Esophagus muscularis mucosa (tissue), 4 donors: ENCODE measurements at regions not wholly inside any gene's neighbourhood (a gene's known extent, or its start where the extent isn't known, plus 50 kb on each side); places are given as distances from the start of the nearest gene placed in this dataset.

Experiments used
- EP300 ChIP-seq: sonication (generic); formaldehyde crosslinking; IDR thresholded peaks from one replicate; pipeline ENCODE4 v1.6.1; 2017; ENCODE audit warnings: antibody characterized with exemption
- POLR2AphosphoS5 ChIP-seq, 2 donors: sonication (generic); formaldehyde crosslinking; IDR thresholded peaks; one replicate each; pipeline ENCODE4 v1.6.1; 2017; ENCODE audit warnings: antibody characterized with exemption in 2 of 2
- TF ChIP-seq, protein P1 (sequence below), 3 experiments: fragments of 200-600 bp in 2 of 3; fragments of 450-650 bp in 1 of 3; sonication (generic) in 2 of 3; IDR thresholded peaks; one replicate each; pipeline ENCODE4 v1.5.1; 2017 to 2019; ENCODE audit warnings: antibody characterized with exemption in 3 of 3, mild to moderate bottlenecking in 2 of 3, moderate library complexity in 1 of 3

DNA sequence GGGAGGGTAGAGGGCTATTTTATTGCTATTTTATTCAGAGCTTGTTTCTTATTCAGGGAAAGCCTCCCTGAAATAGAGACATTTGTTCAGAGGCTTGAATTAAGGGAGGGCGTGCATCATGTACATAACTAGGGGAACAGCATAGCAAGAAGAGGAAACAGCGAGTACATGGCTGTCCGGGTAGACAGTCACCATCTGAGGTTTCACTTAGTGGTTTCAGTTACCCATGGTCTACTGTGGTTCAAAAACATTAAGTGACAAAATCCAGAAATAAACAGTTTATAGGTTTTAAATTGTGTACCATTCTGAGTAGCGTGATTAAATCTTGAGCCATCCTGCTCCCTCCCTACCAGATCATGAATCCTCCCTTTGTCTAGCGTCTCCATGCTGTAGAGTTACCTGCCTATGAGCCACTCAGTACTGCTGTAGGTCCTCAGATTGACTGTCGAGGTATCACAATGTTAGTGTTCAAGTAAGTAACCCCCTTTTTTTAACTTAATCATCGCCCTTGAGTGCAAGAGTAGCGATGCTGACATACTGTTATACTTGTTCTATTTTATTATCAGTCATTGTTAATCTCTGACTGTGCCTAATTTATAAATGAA is 791.5 kb downstream of the TFAP2A start:
- TF ChIP-seq, protein P1, sequence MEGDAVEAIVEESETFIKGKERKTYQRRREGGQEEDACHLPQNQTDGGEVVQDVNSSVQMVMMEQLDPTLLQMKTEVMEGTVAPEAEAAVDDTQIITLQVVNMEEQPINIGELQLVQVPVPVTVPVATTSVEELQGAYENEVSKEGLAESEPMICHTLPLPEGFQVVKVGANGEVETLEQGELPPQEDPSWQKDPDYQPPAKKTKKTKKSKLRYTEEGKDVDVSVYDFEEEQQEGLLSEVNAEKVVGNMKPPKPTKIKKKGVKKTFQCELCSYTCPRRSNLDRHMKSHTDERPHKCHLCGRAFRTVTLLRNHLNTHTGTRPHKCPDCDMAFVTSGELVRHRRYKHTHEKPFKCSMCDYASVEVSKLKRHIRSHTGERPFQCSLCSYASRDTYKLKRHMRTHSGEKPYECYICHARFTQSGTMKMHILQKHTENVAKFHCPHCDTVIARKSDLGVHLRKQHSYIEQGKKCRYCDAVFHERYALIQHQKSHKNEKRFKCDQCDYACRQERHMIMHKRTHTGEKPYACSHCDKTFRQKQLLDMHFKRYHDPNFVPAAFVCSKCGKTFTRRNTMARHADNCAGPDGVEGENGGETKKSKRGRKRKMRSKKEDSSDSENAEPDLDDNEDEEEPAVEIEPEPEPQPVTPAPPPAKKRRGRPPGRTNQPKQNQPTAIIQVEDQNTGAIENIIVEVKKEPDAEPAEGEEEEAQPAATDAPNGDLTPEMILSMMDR (IDR thresholded peaks at IDR 0.05) = no peak
- TF ChIP-seq EP300 (no peak), POLR2AphosphoS5 (IDR thresholded peaks at IDR 0.05) (no peak)
